GM19035 (cell line): ENCODE measurements at regions not wholly inside any gene's neighbourhood (a gene's known extent, or its start where the extent isn't known, plus 50 kb on each side); places are given as distances from the start of the nearest gene placed in this dataset.

Experiments
- ATAC-seq: cut with Tn5 transposase; IDR thresholded peaks from one replicate; pipeline ENCODE4 v1.9.1; 2021; ENCODE audit not compliant: unreplicated experiment

GRCh38 chr9:8096091-8096490, 296.5 kb upstream of the DMAC1 start:
- ATAC-seq, result no peak

- ATAC-seq, result no peak
Measured at GRCh38 chr9:8095672-8096086, 296.1 kb upstream of the DMAC1 start.

- no peak for ATAC-seq
Measured at GRCh38 chr9:8088477-8088876, 288.9 kb upstream of the DMAC1 start.

- no peak for ATAC-seq
Measured at GRCh38 chr9:8085986-8086385, 286.4 kb upstream of the DMAC1 start.

GRCh38 chr9:8078641-8079140, 279.1 kb upstream of the DMAC1 start:
- no peak for ATAC-seq

- ATAC-seq, result no peak
Measured at GRCh38 chr9:8074713-8075286, 275.2 kb upstream of the DMAC1 start.

GRCh38 chr9:8071445-8071798, 271.8 kb upstream of the DMAC1 start:
- ATAC-seq, result no peak

- no peak for ATAC-seq
Measured at GRCh38 chr9:8070779-8071444, 271.3 kb upstream of the DMAC1 start.

- ATAC-seq, result no peak
Measured at GRCh38 chr9:8062459-8062858, 262.9 kb upstream of the DMAC1 start.

- ATAC-seq, result no peak
Measured at GRCh38 chr9:8053501-8053900, 253.9 kb upstream of the DMAC1 start.

- no peak for ATAC-seq
Measured at GRCh38 chr9:8052991-8053390, 253.4 kb upstream of the DMAC1 start.

- no peak for ATAC-seq
Measured at GRCh38 chr9:8037745-8038144, 238.2 kb upstream of the DMAC1 start.

- ATAC-seq, result no peak
Measured at GRCh38 chr9:8036914-8037524, 237.4 kb upstream of the DMAC1 start.

- ATAC-seq, result no peak
Measured at GRCh38 chr9:8033794-8034193, 234.2 kb upstream of the DMAC1 start.

- no peak for ATAC-seq
Measured at GRCh38 chr9:8030095-8030494, 230.5 kb upstream of the DMAC1 start.

GRCh38 chr9:8027351-8027750, 227.8 kb upstream of the DMAC1 start:
- ATAC-seq, result no peak

- ATAC-seq, result no peak
Measured at GRCh38 chr9:8025551-8025950, 226.0 kb upstream of the DMAC1 start.

GRCh38 chr9:8020186-8020585, 220.6 kb upstream of the DMAC1 start:
- ATAC-seq, result no peak

GRCh38 chr9:8019636-8020035, 220.1 kb upstream of the DMAC1 start:
- no peak for ATAC-seq

GRCh38 chr9:8014997-8015682, 215.6 kb upstream of the DMAC1 start:
- no peak for ATAC-seq

- no peak for ATAC-seq
Measured at GRCh38 chr9:8012986-8013385, 213.4 kb upstream of the DMAC1 start.

GRCh38 chr9:8011974-8012373, 212.4 kb upstream of the DMAC1 start:
- no peak for ATAC-seq
